ENCODE measurements at regions not wholly inside any gene's neighbourhood (a gene's known extent, or its start where the extent isn't known, plus 50 kb on each side); places are given as distances from the start of the nearest gene placed in this dataset.
A peak's percentile ranks its signal among the peaks of the same experiment; 100 is the strongest.

- H3K4me3 Mint-ChIP-seq = peak overlapping the region; percentile 45
- H3K27me3 Mint-ChIP-seq = no peaks in the 10 kb centered on the region
- CTCF ChIA-PET = interaction anchor here (1.0 to 1.6 kb wide), 2 partner anchors 17 to 31 kb away, joined by 3 to 6 read pairs; no protein-coding TSS in a partner anchor
- peaks cover 72% of the 10 kb centered on the region for H3K4me1 Mint-ChIP-seq (ENCODE audit: low read depth)
- intact Hi-C loops (cut with micrococcal nuclease) = loop anchor here (1.0 to 5.0 kb wide), 6 partner anchors 18 to 291 kb away; no protein-coding TSS in a partner anchor
- POLR2A ChIA-PET = interaction anchor here (0.8 to 2.3 kb wide), 8 partner anchors 9 to 290 kb away, joined by 3 to 15 read pairs (median 6); no protein-coding TSS in a partner anchor
- peak overlapping the region; percentile 94 for H3K27ac Mint-ChIP-seq
- H3K9me3 Mint-ChIP-seq = peaks cover 2% of the 10 kb centered on the region
- H3K36me3 Mint-ChIP-seq = peaks cover 1% of the 10 kb centered on the region
- DNase-seq = peak; percentile 34
Measured at GRCh38 chr14:89720076-89720687, 234.3 kb downstream of the EFCAB11 start.

GRCh38 chr14:89719366-89720075 is 235.0 kb downstream of the EFCAB11 start:
- Mint-ChIP-seq H3K27ac (peak overlapping the region; percentile 94), H3K36me3 (peaks cover 1% of the 10 kb centered on the region), H3K27me3 (no peaks in the 10 kb centered on the region), H3K4me3 (no peak overlapping the region), H3K4me1 (ENCODE audit: low read depth) (peaks cover 69% of the 10 kb centered on the region), H3K9me3 (peaks cover 2% of the 10 kb centered on the region)
- ChIA-PET POLR2A (no interaction called here), CTCF (no interaction called here)
- intact Hi-C loops (cut with micrococcal nuclease) = loop anchor here (1.0 to 5.0 kb wide), 6 partner anchors 17 to 291 kb away; no protein-coding TSS in a partner anchor
- DNase-seq = no peak

- H3K27ac Mint-ChIP-seq = no peak overlapping the region
- peaks cover 15% of the 10 kb centered on the region for H3K9me3 Mint-ChIP-seq
- POLR2A ChIA-PET = no interaction called here
- H3K36me3 Mint-ChIP-seq = no peaks in the 10 kb centered on the region
- H3K27me3 Mint-ChIP-seq = no peaks in the 10 kb centered on the region
- no peak for DNase-seq
- H3K4me3 Mint-ChIP-seq = no peak overlapping the region
- intact Hi-C loops (cut with micrococcal nuclease) = no loop called here
- peaks cover 16% of the 10 kb centered on the region for H3K4me1 Mint-ChIP-seq (ENCODE audit: low read depth)
- CTCF ChIA-PET = no interaction called here
Measured at GRCh38 chr14:89708982-89709625, 245.4 kb downstream of the EFCAB11 start.

- peaks cover 35% of the 10 kb centered on the region for H3K4me1 Mint-ChIP-seq (ENCODE audit: low read depth)
- no peaks in the 10 kb centered on the region for H3K27me3 Mint-ChIP-seq
- H3K9me3 Mint-ChIP-seq = peaks cover 18% of the 10 kb centered on the region
- ChIA-PET CTCF (no interaction called here), POLR2A (interaction anchor here (1.4 kb wide), 1 partner anchor 13 kb away, joined by 3 read pairs; no protein-coding TSS in a partner anchor)
- H3K4me3 Mint-ChIP-seq = no peak overlapping the region
- intact Hi-C loops (cut with micrococcal nuclease) = no loop called here
- H3K27ac Mint-ChIP-seq = no peak overlapping the region
- H3K36me3 Mint-ChIP-seq = no peaks in the 10 kb centered on the region
- DNase-seq = no peak
Measured at GRCh38 chr14:89707086-89707485, 247.4 kb downstream of the EFCAB11 start.

- Mint-ChIP-seq H3K27me3 (no peaks in the 10 kb centered on the region), H3K9me3 (peaks cover 11% of the 10 kb centered on the region), H3K4me3 (no peak overlapping the region), H3K27ac (no peak overlapping the region), H3K4me1 (ENCODE audit: low read depth) (peaks cover 41% of the 10 kb centered on the region), H3K36me3 (no peaks in the 10 kb centered on the region)
- intact Hi-C loops (cut with micrococcal nuclease) = loop anchor here (1.0 to 2.0 kb wide), 3 partner anchors 17 to 82 kb away; no protein-coding TSS in a partner anchor
- ChIA-PET POLR2A (interaction anchor here (0.7 to 3.4 kb wide), 6 partner anchors 18 to 553 kb away, joined by 3 to 15 read pairs (median 4); partner anchors contain the start of gene PSMC1), CTCF (interaction anchor here (2.0 kb wide), 1 partner anchor 18 kb away, joined by 6 read pairs; no protein-coding TSS in a partner anchor)
- no peak for DNase-seq
Measured at GRCh38 chr14:89702876-89703200, 251.7 kb downstream of the EFCAB11 start.

- no peaks in the 10 kb centered on the region for H3K36me3 Mint-ChIP-seq
- peak overlapping the region; percentile 81 for H3K27ac Mint-ChIP-seq
- no peak for DNase-seq
- H3K4me3 Mint-ChIP-seq = peak overlapping the region; percentile 64
- CTCF ChIA-PET = interaction anchor here (0.6 to 2.0 kb wide), 2 partner anchors 19 to 47 kb away, joined by 3 to 6 read pairs; no protein-coding TSS in a partner anchor
- no peaks in the 10 kb centered on the region for H3K27me3 Mint-ChIP-seq
- POLR2A ChIA-PET = interaction anchor here (0.7 to 3.4 kb wide), 7 partner anchors 19 to 554 kb away, joined by 3 to 15 read pairs (median 5); partner anchors contain the start of gene PSMC1
- H3K4me1 Mint-ChIP-seq (ENCODE audit: low read depth) = peaks cover 44% of the 10 kb centered on the region
- intact Hi-C loops (cut with micrococcal nuclease) = loop anchor here (1.0 to 2.0 kb wide), 3 partner anchors 18 to 81 kb away; no protein-coding TSS in a partner anchor
- peaks cover 14% of the 10 kb centered on the region for H3K9me3 Mint-ChIP-seq
Measured at GRCh38 chr14:89702073-89702875, 252.3 kb downstream of the EFCAB11 start.

- H3K36me3 Mint-ChIP-seq = no peaks in the 10 kb centered on the region
- H3K4me3 Mint-ChIP-seq = peak overlapping the region; percentile 64
- H3K4me1 Mint-ChIP-seq (ENCODE audit: low read depth) = peaks cover 44% of the 10 kb centered on the region
- peak overlapping the region; percentile 81 for H3K27ac Mint-ChIP-seq
- ChIA-PET POLR2A (interaction anchor here (2.0 to 3.4 kb wide), 2 partner anchors 20 to 271 kb away, joined by 6 to 15 read pairs; no protein-coding TSS in a partner anchor), CTCF (interaction anchor here (0.9 to 1.6 kb wide), 2 partner anchors 20 to 22 kb away, joined by 3 to 4 read pairs; no protein-coding TSS in a partner anchor)
- H3K9me3 Mint-ChIP-seq = peaks cover 14% of the 10 kb centered on the region
- peak; percentile 89 for DNase-seq
- intact Hi-C loops (cut with micrococcal nuclease) = loop anchor here (1.0 to 2.0 kb wide), 3 partner anchors 19 to 81 kb away; no protein-coding TSS in a partner anchor
- H3K27me3 Mint-ChIP-seq = no peaks in the 10 kb centered on the region
Measured at GRCh38 chr14:89701211-89702043, 253.1 kb downstream of the EFCAB11 start.

- H3K27ac Mint-ChIP-seq = no peak overlapping the region
- peak overlapping the region; percentile 58 for H3K4me3 Mint-ChIP-seq
- POLR2A ChIA-PET = interaction anchor here (2.0 kb wide), 1 partner anchor 270 kb away, joined by 6 read pairs; no protein-coding TSS in a partner anchor
- no peak for DNase-seq
- no peaks in the 10 kb centered on the region for H3K36me3 Mint-ChIP-seq
- CTCF ChIA-PET = interaction anchor here (0.8 to 1.6 kb wide), 3 partner anchors 17 to 21 kb away, joined by 3 to 4 read pairs (median 3); no protein-coding TSS in a partner anchor
- peaks cover 39% of the 10 kb centered on the region for H3K4me1 Mint-ChIP-seq (ENCODE audit: low read depth)
- no peaks in the 10 kb centered on the region for H3K27me3 Mint-ChIP-seq
- intact Hi-C loops (cut with micrococcal nuclease) = no loop called here
- H3K9me3 Mint-ChIP-seq = peaks cover 14% of the 10 kb centered on the region
Measured at GRCh38 chr14:89700801-89701200, 253.7 kb downstream of the EFCAB11 start.

- DNase-seq = no peak
- no peaks in the 10 kb centered on the region for H3K27me3 Mint-ChIP-seq
- H3K4me3 Mint-ChIP-seq = no peak overlapping the region
- peaks cover 14% of the 10 kb centered on the region for H3K9me3 Mint-ChIP-seq
- peaks cover 38% of the 10 kb centered on the region for H3K4me1 Mint-ChIP-seq (ENCODE audit: low read depth)
- H3K36me3 Mint-ChIP-seq = no peaks in the 10 kb centered on the region
- intact Hi-C loops (cut with micrococcal nuclease) = no loop called here
- no peak overlapping the region for H3K27ac Mint-ChIP-seq
- ChIA-PET POLR2A (no interaction called here), CTCF (no interaction called here)
Measured at GRCh38 chr14:89699071-89699470, 255.5 kb downstream of the EFCAB11 start.

- Mint-ChIP-seq H3K36me3 (no peaks in the 10 kb centered on the region), H3K4me1 (ENCODE audit: low read depth) (peaks cover 22% of the 10 kb centered on the region), H3K27me3 (no peaks in the 10 kb centered on the region), H3K27ac (no peak overlapping the region), H3K9me3 (peaks cover 3% of the 10 kb centered on the region), H3K4me3 (no peak overlapping the region)
- intact Hi-C loops (cut with micrococcal nuclease) = no loop called here
- ChIA-PET POLR2A (no interaction called here), CTCF (no interaction called here)
- DNase-seq = peak; percentile 49
Measured at GRCh38 chr14:89697281-89698060, 257.1 kb downstream of the EFCAB11 start.
